ENCODE measurements at regions not wholly inside any gene's neighbourhood (a gene's known extent, or its start where the extent isn't known, plus 50 kb on each side); places are given as distances from the start of the nearest gene placed in this dataset.

- ATAC-seq: no peak
- POLR2A ChIA-PET: no interaction called here
Measured at GRCh38 chr11:130601764-130602460, 153.5 kb downstream of the ADAMTS15 start.

GRCh38 chr11:130602641-130603334, 154.3 kb downstream of the ADAMTS15 start:
- peaks cover 0 to 9% (median 2%) of the 10 kb centered on the region in 5 donors for H3K27me3 Mint-ChIP-seq
- no peaks in the 10 kb centered on the region for H3K36me3 Mint-ChIP-seq
- H3K4me3 Mint-ChIP-seq: no peak overlapping the region
- DNase-seq (no peak), ATAC-seq (no peak)
- no peaks in the 10 kb centered on the region for H3K4me1 Mint-ChIP-seq
- POLR2A ChIA-PET: no interaction called here
- no peak overlapping the region for H3K27ac Mint-ChIP-seq
- H3K9me3 Mint-ChIP-seq: peaks cover 0 to 2% (median 0%) of the 10 kb centered on the region in 9 donors

More at GRCh38 chr11:130601764-130602460, 153.5 kb downstream of the ADAMTS15 start:
- Mint-ChIP-seq H3K4me1 (no peaks in the 10 kb centered on the region), H3K27ac (no peak overlapping the region), H3K9me3 (peaks cover 0 to 2% (median 0%) of the 10 kb centered on the region in 9 donors), H3K4me3 (no peak overlapping the region), H3K27me3 (peaks cover 0 to 4% (median 0%) of the 10 kb centered on the region in 5 donors), H3K36me3 (no peaks in the 10 kb centered on the region)
- no peak for DNase-seq

- H3K27me3 Mint-ChIP-seq: peaks cover 0 to 15% (median 5%) of the 10 kb centered on the region in 5 donors
- H3K27ac Mint-ChIP-seq: no peak overlapping the region
- POLR2A ChIA-PET: no interaction called here
- no peaks in the 10 kb centered on the region for H3K4me1 Mint-ChIP-seq
- ATAC-seq (no peak), DNase-seq (no peak)
- peaks cover 0 to 2% (median 0%) of the 10 kb centered on the region in 9 donors for H3K9me3 Mint-ChIP-seq
- H3K4me3 Mint-ChIP-seq: no peak overlapping the region
- H3K36me3 Mint-ChIP-seq: no peaks in the 10 kb centered on the region
Measured at GRCh38 chr11:130603335-130603906, 155.0 kb downstream of the ADAMTS15 start.

GRCh38 chr11:130604606-130605005, 156.2 kb downstream of the ADAMTS15 start:
- Mint-ChIP-seq H3K27ac (no peak overlapping the region), H3K36me3 (no peaks in the 10 kb centered on the region), H3K27me3 (peaks cover 2 to 16% (median 5%) of the 10 kb centered on the region in 5 donors), H3K4me1 (no peaks in the 10 kb centered on the region), H3K9me3 (peaks cover 0 to 2% (median 0%) of the 10 kb centered on the region in 9 donors), H3K4me3 (no peak overlapping the region)
- POLR2A ChIA-PET: no interaction called here
- no peak for ATAC-seq
- DNase-seq: no peak

- Mint-ChIP-seq H3K9me3 (peaks cover 0 to under 1% (median 0%) of the 10 kb centered on the region in 9 donors), H3K4me1 (no peaks in the 10 kb centered on the region), H3K36me3 (no peaks in the 10 kb centered on the region), H3K27me3 (peaks cover 2 to 16% (median 5%) of the 10 kb centered on the region in 5 donors), H3K4me3 (no peak overlapping the region), H3K27ac (no peak overlapping the region)
- POLR2A ChIA-PET: no interaction called here
- DNase-seq: no peak
- no peak for ATAC-seq
Measured at GRCh38 chr11:130606178-130606577, 157.7 kb downstream of the ADAMTS15 start.

GRCh38 chr11:130606781-130607511, 158.5 kb downstream of the ADAMTS15 start:
- no peaks in the 10 kb centered on the region for H3K36me3 Mint-ChIP-seq
- no peaks in the 10 kb centered on the region for H3K9me3 Mint-ChIP-seq
- peaks cover 2 to 16% (median 5%) of the 10 kb centered on the region in 5 donors for H3K27me3 Mint-ChIP-seq
- POLR2A ChIA-PET: no interaction called here
- no peak overlapping the region for H3K4me3 Mint-ChIP-seq
- no peaks in the 10 kb centered on the region for H3K4me1 Mint-ChIP-seq
- no peak for ATAC-seq
- no peak overlapping the region for H3K27ac Mint-ChIP-seq
- DNase-seq: no peak

GRCh38 chr11:130608287-130608686, 159.8 kb downstream of the ADAMTS15 start:
- peaks cover 3 to 16% (median 5%) of the 10 kb centered on the region in 5 donors for H3K27me3 Mint-ChIP-seq
- ATAC-seq (no peak), DNase-seq (no peak)
- H3K4me1 Mint-ChIP-seq: no peaks in the 10 kb centered on the region
- H3K27ac Mint-ChIP-seq: no peak overlapping the region
- H3K36me3 Mint-ChIP-seq: no peaks in the 10 kb centered on the region
- POLR2A ChIA-PET: no interaction called here
- H3K4me3 Mint-ChIP-seq: no peak overlapping the region
- no peaks in the 10 kb centered on the region for H3K9me3 Mint-ChIP-seq

GRCh38 chr11:130609121-130610035, 160.9 kb downstream of the ADAMTS15 start:
- Mint-ChIP-seq H3K27ac (no peak overlapping the region), H3K9me3 (no peaks in the 10 kb centered on the region), H3K4me1 (no peaks in the 10 kb centered on the region), H3K4me3 (no peak overlapping the region), H3K36me3 (no peaks in the 10 kb centered on the region), H3K27me3 (peaks cover 3 to 16% (median 5%) of the 10 kb centered on the region in 5 donors)
- POLR2A ChIA-PET: no interaction called here
- no peak for ATAC-seq
- DNase-seq: no peak

- Mint-ChIP-seq H3K9me3 (no peaks in the 10 kb centered on the region), H3K36me3 (no peaks in the 10 kb centered on the region), H3K4me3 (no peak overlapping the region), H3K4me1 (no peaks in the 10 kb centered on the region), H3K27ac (no peak overlapping the region), H3K27me3 (peaks cover 3 to 12% (median 4%) of the 10 kb centered on the region in 5 donors)
- POLR2A ChIA-PET: no interaction called here
- no peak for DNase-seq
- ATAC-seq: no peak
Measured at GRCh38 chr11:130611791-130612251, 163.4 kb downstream of the ADAMTS15 start.

- H3K4me1 Mint-ChIP-seq: no peaks in the 10 kb centered on the region
- H3K27me3 Mint-ChIP-seq: peaks cover 3 to 12% (median 4%) of the 10 kb centered on the region in 5 donors
- POLR2A ChIA-PET: no interaction called here
- H3K4me3 Mint-ChIP-seq: no peak overlapping the region
- H3K9me3 Mint-ChIP-seq: no peaks in the 10 kb centered on the region
- no peak overlapping the region for H3K27ac Mint-ChIP-seq
- H3K36me3 Mint-ChIP-seq: no peaks in the 10 kb centered on the region
- ATAC-seq (no peak), DNase-seq (no peak)
Measured at GRCh38 chr11:130612291-130612851, 163.9 kb downstream of the ADAMTS15 start.

- no peaks in the 10 kb centered on the region for H3K36me3 Mint-ChIP-seq
- POLR2A ChIA-PET: no interaction called here
Measured at GRCh38 chr11:130613396-130613795, 165.0 kb downstream of the ADAMTS15 start.

GRCh38 chr11:130614591-130614990, 166.1 kb downstream of the ADAMTS15 start:
- H3K4me3 Mint-ChIP-seq: no peak overlapping the region
- no peak for ATAC-seq
- POLR2A ChIA-PET: no interaction called here
- peaks cover 0 to 3% (median 0%) of the 10 kb centered on the region in 9 donors for H3K9me3 Mint-ChIP-seq
- peaks cover 0 to 4% (median 0%) of the 10 kb centered on the region in 5 donors for H3K27me3 Mint-ChIP-seq
- no peak overlapping the region for H3K27ac Mint-ChIP-seq
- H3K4me1 Mint-ChIP-seq: no peaks in the 10 kb centered on the region
- no peak for DNase-seq
- no peaks in the 10 kb centered on the region for H3K36me3 Mint-ChIP-seq

More at GRCh38 chr11:130613396-130613795, 165.0 kb downstream of the ADAMTS15 start:
- ATAC-seq (no peak), DNase-seq (no peak)
- no peaks in the 10 kb centered on the region for H3K4me1 Mint-ChIP-seq
- no peak overlapping the region for H3K4me3 Mint-ChIP-seq
- peaks cover 0 to 4% (median 2%) of the 10 kb centered on the region in 5 donors for H3K27me3 Mint-ChIP-seq
- H3K9me3 Mint-ChIP-seq: peaks cover 0 to 3% (median 0%) of the 10 kb centered on the region in 9 donors
- no peak overlapping the region for H3K27ac Mint-ChIP-seq
